ENCODE measurements at regions not wholly inside any gene's neighbourhood (a gene's known extent, or its start where the extent isn't known, plus 50 kb on each side); places are given as distances from the start of the nearest gene placed in this dataset.
"Not testable (repeated sequence)": the region's sequence is repeated elsewhere in the genome, so short reads cannot be mapped to it uniquely, and the experiment has no call there.

DNA sequence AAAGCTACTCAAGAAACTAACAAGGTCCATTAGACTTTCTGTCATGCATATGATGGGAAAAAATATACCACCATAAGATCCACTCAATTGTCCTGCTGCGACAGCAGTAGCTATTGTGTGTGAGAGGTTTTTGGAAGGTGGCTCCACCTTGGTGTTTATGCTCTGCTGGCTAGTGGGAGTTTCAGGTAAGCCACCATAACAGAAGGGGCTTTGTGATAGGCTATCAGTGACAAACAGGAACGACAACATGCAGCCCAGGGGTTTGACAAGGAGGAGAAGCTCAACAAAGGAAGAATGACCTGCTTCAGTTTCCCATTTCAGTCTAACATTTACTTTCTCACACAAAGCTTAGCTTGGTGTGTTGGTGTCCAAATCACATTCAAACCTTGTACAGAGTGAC is 182.6 kb downstream of the ATOH1 start:
- in situ Hi-C loops (cut with HindIII; ENCODE audit: low sequenced_read_pairs): no loop called here

DNA sequence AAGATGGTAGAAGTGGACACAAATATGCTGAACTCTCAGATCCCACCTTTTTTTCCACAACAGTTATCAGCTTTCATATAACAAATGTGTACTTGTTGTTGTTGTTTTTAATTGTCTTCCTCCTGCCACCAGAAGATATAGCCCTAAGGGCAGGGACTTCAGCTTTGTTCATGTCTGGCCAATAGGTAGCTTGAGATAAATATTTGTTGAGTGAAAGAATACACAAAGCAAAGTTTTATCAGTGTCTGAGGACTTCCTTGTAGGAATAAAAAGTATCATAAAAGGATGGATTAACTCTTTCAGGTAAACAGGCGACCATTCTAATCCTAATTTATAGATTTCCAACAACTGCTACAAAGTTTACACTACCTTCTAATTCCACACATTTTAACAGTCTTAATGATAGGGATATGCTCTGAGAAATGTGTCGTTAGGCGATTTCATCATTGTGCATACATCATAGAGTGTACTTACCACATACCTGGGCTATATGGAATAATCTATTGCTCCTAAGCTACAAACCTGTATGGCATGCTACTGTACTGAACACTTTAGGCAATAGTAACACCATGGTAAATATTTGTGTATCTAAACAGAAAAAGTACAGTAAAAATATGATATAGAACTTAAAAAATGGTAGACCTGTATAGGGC is 186.1 kb downstream of the ATOH1 start:
- in situ Hi-C loops (cut with HindIII; ENCODE audit: low sequenced_read_pairs): no loop called here

DNA sequence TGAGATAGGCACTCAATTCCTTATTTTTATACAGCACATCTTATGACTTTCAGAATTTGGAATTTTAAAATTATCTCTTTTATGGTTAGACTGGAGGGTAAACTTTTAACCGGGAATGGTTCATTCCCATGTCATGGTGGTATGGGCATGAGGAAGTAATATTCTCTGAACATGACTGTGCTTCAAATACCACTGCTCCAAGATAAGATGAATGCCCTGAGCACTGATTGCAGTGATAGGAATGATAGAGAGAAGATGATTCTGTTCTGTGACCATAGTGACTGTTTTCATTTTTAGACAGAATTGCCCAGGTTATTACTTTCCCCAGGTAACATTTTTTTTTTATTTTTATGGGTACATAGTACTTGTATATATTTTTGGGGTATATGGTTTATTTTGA is 187.4 kb downstream of the ATOH1 start:
- in situ Hi-C loops (cut with HindIII; ENCODE audit: low sequenced_read_pairs): no loop called here

DNA sequence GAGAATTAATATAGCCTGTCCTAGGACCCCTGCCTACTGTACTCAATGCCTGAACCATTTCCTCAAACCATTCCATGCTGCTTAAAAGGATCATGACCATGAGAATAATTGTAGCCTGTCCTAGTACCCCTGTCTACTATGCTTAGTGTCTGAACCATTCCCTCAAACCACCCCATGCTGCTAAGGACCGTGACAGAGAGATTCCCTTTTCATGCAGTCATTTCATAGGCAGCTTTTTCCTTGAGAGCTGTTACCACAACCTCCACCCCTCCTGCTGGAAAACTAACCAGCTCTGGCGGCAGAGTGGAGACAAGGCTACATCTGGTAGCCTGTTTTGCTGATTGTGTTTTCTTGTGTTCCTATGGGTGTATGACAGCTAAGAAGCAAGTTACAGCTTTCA is 174.9 kb upstream of the SMARCAD1 start:
- in situ Hi-C loops (cut with HindIII; ENCODE audit: low sequenced_read_pairs): no loop called here

DNA sequence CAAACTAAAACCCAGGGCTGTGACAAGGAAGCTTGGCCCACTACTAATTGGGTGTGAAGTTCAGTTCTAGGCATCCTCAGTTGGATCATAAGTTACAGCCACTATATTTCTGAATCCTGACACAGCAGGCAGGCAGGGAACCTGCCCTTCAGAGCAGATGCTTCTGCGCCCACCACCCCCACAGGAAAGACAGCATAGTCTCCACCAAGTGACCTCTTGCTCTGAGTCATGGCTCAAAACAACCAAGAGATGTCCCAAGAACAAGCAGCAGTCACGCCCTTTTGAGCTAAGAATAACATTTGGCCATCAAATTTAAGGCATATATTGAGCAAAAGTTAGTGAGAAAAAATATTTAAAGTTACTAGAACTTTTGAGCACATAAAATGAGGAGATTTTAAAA is 170.7 kb upstream of the SMARCAD1 start:
- in situ Hi-C loops (cut with HindIII; ENCODE audit: low sequenced_read_pairs): no loop called here

DNA sequence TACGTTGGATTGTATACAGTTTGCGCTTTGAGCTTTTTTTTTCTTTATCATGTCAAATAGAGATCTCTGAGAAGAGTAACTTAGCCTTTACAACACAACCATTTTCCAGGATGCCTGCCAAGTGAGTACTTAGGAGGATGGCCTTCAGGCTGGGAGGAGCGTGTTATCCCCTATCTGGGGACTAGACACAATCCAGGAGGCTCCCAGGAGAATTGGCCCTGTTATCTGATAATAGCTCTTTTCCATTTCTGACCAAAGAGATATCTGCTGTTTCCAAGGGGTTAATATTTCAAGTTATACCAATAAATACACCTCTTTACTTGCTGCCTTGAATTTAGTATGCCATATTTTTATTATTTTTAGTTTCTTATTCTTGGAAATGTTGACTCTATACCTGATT is 169.5 kb upstream of the SMARCAD1 start:
- in situ Hi-C loops (cut with HindIII; ENCODE audit: low sequenced_read_pairs): no loop called here

DNA sequence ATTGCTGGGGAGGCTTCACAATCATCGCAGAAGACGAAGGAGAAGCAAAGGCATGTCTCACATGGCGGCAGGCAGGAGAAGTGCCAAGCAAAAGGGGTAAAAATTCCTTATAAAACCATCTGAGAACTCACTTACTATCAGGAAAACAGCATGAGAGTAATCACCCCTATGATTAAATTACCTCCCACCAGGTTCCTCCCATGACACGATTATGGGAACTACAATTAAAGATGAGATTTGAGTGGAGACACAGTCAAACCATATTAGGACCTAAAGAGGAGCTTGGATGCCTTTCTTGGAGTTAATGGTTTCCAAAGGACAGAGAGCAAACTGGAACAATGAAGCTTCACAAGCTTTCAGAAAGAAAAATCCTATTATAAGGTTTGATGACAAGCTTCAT is 168.4 kb upstream of the SMARCAD1 start:
- in situ Hi-C loops (cut with HindIII; ENCODE audit: low sequenced_read_pairs): no loop called here

DNA sequence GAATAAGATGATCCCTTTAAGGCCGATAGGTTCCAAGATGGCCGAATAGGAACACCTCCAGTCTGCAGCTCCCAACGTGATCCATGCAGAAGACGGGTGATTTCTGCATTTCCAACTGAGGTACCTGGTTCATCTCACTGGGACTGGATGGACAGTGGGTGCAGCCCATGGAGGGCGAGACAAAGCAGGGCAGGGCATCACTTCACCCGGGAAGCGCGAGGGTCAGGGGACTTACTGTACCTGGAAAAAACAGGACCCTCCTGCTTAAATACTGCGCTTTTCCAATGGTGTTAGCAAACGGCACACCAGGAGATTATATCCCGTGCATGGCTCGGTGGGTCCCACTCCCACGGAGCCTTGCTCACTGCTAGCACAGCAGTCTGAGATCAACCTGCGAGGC is 163.2 kb upstream of the SMARCAD1 start:
- in situ Hi-C loops (cut with HindIII; ENCODE audit: low sequenced_read_pairs): not testable (repeated sequence)

DNA sequence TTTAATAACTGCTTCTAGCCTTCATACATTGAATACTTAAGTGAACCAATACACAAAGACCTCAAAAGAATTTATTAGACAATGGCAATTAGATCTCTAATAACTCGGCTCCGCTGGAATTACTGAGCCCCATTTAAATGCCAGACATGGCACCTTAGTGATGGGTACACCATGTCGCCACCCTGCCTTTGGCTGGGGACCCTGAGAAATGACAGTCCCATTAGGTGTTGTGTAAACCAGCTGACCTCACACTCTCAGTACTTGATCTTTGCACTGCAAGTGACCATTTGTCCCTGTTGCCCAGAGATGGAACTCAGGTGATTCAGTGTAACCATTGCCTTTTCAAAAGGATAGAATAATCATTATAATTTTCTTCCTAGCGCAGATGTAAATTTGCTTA is 144.6 kb upstream of the SMARCAD1 start:
- in situ Hi-C loops (cut with HindIII; ENCODE audit: low sequenced_read_pairs): no loop called here

DNA sequence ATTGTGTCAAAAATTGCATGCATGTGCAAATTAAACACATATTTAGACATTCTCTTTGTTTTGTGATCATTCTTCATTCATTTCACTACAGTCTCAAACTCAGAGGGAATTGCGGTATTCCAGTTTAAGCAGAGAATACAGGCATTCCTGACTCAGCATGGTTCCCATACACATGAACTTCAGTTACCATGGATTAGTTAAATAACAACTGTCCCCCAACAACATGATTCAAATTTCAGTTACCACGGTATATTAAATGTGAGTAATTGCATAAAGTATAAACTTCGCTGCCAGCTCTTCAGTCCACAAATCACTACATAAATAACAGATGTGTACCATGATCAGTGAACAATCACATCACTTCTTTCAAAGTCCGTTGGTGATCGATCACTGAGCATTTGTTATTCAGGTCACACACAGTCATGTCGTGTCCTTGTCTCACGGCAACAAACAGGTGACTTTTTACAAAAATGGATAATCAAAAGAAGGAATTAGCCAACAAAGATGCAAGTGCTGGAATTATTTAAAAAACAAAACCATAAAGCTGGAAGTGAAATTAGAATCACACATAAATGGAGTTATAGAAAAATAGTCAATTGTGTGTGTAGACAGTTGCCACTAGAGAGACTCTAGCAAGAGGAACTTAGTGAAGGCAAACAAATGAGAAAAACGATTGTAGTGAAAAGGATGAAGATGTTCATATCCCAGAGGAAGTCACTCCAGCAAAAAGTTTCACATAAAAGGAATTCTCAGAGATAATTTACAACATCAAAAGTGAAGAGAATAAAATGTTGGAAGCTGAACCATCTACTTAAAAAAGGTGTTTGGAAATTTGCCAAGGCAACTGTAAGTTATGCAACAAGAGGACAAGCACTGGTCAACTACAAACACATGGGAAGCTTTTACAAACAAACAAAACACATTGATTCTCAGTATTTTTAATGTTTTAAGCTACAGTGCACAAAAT is 138.6 kb upstream of the SMARCAD1 start:
- in situ Hi-C loops (cut with HindIII; ENCODE audit: low sequenced_read_pairs): loop anchor here (5.0 kb wide), 1 partner anchor 43 kb away; no protein-coding TSS in a partner anchor

DNA sequence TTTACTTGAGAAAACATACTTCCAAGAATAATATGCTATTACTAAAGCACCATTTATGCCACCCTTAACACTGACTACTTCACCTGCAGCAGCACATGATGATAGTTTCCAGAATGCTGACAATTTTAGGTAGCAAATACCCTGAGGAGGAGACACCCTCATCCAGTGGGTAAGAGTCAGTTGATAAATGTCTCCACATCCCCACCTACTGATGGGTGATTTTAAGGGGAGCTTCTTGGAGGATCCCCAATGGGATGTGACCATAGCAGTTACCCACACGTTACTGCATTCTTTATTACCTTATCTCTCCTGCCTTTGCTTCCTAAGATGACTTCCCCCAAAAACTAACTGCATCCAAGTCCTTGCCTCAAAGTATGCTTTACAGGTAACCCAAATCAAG is 131.2 kb upstream of the SMARCAD1 start:
- in situ Hi-C loops (cut with HindIII; ENCODE audit: low sequenced_read_pairs): no loop called here

DNA sequence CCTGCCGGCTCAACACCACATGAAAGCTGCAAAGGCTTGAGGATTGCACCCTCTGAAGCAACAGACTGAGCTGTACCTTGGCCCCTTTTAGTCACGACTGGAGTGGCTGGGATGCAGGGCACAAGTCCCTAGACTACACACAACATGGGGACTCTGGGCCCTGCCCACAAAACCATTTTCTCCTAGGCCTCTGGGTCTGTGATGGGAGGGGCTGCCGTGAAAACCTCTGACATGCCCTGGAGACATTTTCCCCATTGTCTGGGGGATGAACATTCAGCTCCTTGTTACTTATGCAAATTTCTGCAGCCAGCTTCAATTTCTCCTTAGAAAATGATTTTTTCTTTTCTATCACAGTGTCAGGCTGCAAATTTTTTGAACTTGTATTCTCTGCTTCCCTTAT is 123.5 kb upstream of the SMARCAD1 start:
- in situ Hi-C loops (cut with HindIII; ENCODE audit: low sequenced_read_pairs): no loop called here

DNA sequence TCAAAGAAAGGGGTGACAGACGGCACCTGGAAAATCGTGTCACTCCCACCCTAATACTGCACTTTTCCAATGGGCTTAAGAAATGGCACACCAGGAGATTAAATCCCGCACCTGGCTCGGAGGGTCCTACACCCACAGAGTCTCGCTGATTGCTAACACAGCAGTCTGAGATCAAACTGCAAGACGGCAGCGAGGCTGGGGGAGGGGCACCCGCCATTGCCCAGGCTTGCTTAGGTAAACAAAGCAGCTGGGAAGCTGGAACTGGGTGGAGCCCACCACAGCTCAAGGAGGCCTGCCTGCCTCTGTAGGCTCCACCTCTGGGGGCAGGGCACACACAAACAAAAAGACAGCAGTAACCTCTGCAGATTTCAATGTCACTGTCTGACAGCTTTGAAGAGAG is 108.5 kb upstream of the SMARCAD1 start:
- in situ Hi-C loops (cut with HindIII; ENCODE audit: low sequenced_read_pairs): not testable (repeated sequence)

DNA sequence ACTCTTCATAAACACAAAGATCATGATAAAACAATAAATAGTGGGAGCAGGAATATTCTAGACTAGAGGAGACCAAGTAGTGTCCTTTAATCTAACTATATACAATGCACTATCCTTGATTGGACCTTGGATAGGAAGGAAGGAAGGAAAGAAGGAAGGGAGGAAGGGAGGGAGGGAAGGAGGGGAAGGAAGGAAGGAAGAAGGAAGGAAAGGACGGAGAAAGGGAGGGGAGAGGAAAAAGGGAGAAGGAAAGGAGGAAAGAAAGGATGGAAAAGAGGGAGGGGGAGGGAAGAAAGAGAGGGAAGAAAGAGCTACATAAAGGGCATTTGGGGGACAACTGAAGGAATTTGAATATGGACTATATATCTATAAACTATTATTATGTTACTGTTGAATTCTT is 95.0 kb upstream of the SMARCAD1 start:
- in situ Hi-C loops (cut with HindIII; ENCODE audit: low sequenced_read_pairs): loop anchor here (5.0 kb wide), 1 partner anchor 45 kb away; no protein-coding TSS in a partner anchor

DNA sequence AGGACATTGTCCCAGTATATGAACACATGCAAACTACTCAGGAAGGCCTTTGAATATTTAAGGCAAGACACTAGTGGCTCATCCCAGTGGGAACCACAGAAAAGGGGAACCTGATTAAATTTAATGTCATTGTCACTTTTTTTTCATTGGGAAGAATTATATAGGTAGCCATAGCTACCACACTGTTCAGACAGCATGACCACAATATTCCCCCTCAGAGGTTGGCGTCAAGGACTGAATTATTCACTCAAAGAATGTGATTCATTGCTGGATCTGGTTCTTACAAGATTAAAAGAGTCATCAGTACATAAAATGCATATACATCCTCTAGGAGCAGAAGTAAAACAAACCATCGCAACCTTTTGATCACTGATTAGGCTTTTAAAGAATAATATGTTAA is 92.0 kb upstream of the SMARCAD1 start:
- in situ Hi-C loops (cut with HindIII; ENCODE audit: low sequenced_read_pairs): no loop called here

DNA sequence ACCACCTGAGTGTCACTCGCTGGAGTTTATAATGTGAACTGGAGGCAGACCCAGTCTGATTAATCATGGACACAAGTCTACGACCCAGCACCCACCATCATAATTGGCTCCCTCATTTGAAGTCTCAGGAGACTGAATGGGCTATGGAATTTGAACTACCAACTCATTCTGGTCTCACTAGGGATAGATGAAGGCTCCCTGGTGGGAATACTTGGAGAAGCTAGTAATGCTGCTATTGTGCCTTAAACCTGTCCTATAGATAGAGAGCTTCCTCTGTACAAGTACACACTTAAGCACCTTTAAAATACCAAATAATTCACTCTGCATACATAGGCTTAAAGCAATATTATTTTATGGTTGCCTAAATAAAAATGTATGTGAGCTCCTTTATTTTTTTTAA is 90.8 kb upstream of the SMARCAD1 start:
- in situ Hi-C loops (cut with HindIII; ENCODE audit: low sequenced_read_pairs): no loop called here

DNA sequence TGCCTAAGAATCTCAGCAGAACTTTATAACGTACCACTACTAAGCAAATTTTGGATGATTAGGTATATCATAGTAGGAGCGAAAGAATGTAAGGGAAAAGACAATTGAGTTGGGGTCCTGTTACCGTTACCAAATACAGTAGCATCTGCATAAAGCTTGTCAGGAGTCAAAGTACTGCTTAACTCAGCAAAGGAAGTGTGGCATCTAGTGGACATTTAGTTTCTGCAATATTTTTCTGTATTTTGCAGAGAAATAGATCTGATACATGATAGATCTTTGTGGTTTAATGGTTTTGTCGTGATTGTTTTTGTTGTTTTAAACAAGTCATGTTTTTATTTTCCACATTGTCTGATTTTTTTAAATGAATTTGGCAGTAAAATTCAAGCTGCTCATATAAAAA is 81.0 kb upstream of the SMARCAD1 start:
- in situ Hi-C loops (cut with HindIII; ENCODE audit: low sequenced_read_pairs): no loop called here

DNA sequence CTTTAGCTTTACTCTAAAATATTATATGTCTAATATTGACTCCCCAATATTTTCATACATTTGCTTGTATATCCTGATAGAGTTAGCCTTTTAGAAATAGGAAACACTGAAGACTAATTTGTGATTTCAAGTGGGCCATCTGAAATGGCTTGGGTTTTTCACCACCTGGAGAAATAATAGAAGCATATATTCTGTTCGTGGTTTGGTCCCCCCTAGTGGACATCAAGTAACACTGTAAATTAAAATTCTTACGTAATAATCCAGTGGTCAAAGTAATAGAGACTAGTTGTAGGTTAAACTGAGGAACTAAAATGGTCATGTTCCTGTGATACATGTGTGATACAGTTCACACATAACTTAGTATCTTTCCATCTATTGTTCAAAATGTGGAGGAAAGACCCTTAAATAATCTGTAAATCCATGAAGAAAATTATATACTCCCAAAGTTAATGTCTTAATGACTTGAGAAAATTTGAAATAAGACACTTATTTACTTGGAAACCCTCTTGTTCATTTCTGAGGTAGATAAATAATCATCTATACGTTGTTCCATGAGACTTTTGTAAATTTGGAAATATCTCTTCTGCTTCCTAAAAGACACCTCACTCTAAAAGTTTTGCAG is 79.8 kb upstream of the SMARCAD1 start:
- in situ Hi-C loops (cut with HindIII; ENCODE audit: low sequenced_read_pairs): no loop called here

DNA sequence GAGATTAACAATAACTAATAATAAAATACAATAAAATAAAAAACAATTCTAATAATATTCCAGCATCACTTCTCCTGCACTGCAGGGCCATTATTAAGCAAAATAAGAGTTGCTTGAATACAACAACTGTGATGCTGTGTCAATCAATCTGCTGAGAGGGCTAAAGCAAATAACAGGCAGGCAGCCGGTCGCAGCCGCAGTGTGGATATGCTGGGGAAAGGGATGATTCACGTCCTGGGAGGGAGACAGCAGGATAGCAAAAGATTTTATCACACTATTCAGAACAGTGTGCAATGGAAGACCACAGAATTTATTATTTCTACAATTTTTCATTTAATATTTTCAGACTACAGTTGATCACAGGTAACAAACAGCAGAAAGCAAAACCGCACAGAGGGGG is 76.5 kb upstream of the SMARCAD1 start:
- in situ Hi-C loops (cut with HindIII; ENCODE audit: low sequenced_read_pairs): no loop called here

DNA sequence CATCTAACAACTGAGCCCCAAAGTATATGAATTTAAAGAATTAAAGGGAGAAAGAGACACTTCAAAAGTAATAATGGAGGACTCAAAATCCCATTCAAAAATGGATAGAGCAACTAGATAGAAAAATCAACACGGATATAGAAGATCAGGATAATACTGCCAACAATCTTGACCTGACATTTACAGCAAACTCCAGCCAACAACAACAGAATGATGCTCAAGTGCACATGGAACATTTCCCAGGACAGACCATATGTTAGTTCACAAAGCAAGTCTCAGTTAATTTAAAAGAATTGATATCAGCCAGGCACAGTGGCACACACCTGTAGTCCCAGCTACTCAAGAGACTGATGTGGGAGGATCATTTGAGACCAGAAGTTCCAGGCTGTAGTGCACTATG is 72.0 kb upstream of the SMARCAD1 start:
- in situ Hi-C loops (cut with HindIII; ENCODE audit: low sequenced_read_pairs): no loop called here

DNA sequence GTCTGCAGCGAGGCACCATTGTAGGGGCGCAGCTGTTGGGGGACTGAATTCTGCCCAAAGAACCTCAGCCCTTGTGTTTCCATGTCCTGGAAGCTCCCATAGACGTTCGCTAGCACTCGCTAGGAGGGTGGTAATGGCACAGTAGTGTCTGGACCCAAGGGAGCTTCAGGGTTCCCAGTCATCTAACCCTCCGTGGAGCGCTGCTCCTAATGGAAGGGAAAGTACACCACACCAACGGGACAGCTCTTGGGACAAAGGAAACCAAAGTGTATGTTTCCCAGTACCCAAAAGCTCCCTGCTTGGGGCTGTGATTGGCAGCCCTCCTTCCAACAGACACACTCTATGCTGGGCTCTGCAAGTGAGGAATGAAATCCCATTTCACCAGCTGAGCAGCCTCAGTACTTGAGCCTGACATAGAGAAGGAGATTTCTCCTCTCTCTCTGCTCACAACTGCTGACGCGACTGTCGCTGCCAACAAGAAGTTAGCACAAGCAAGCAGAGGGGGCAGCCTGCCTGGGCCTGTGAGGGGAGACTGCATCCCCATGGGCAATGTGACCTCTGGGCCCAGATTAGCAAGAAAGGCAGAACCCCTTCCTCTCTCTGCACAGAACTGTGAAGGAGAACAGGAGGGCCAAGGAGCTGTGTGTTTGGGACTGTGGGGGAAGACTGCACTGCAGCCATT is 67.6 kb upstream of the SMARCAD1 start:
- in situ Hi-C loops (cut with HindIII; ENCODE audit: low sequenced_read_pairs): no loop called here

Data from endothelial cell of hepatic sinusoid (primary cell).